ENCODE measurements at regions not wholly inside any gene's neighbourhood (a gene's known extent, or its start where the extent isn't known, plus 50 kb on each side); places are given as distances from the start of the nearest gene placed in this dataset.
"Not testable (repeated sequence)": the region's sequence is repeated elsewhere in the genome, so short reads cannot be mapped to it uniquely, and the experiment has no call there.

- H3K9me3 ChIP-seq (ENCODE audit: control insufficient read depth, insufficient read depth, low read depth, low read length) = no peaks in the 10 kb centered on the region
- TF ChIP-seq ZNF501 (tag by site-specific recombination; IDR thresholded peaks at IDR 0.05) (no peak), ZNF23 (tag by site-specific recombination; IDR thresholded peaks at IDR 0.05; ENCODE audit: borderline replicate concordance) (no peak), ZNF514 (tag by site-specific recombination; IDR thresholded peaks at IDR 0.05) (no peak)
- CTCF ChIA-PET = no interaction called here
- no peak overlapping the region for H3K27ac ChIP-seq (ENCODE audit: extremely low read depth, low read depth, low read length)
- H3K4me3 ChIP-seq (ENCODE audit: low read depth, low read length) = no peak overlapping the region
- H3K4me1 ChIP-seq (ENCODE audit: control insufficient read depth, insufficient read depth, low read length) = no peaks in the 10 kb centered on the region
- no peaks in the 10 kb centered on the region for H3K36me3 ChIP-seq (ENCODE audit: control insufficient read depth in 2 of 2, insufficient read depth in 1 of 2, low read length in 2 of 2)
- POLR2A ChIA-PET = no interaction called here
These were observed 193.8 kb upstream of the CXorf51B start for GRCh38 chrX:146615628-146616348.

DNA sequence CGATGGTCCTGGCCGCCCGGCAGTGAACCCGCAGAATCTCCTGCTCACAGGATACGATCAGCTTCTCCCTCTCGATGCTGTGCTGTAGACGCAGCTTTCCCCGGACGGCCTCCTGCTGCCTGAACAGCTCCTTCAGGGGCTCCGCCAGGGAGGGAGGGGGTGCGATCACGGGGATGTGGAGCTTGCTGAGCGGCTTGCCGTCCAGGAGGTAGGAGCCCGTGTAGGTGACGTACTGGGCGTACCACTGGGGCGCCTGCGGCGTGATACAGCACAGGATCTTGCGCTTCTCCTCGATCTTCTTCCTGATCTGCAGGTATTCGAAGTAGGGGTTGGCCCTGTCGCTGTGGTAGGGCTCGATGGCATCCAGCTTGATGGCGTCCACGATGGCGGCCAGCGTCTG is 189.6 kb upstream of the CXorf51B start:
- H3K4me1 ChIP-seq (ENCODE audit: control insufficient read depth, insufficient read depth, low read length); H3K9me3 ChIP-seq (ENCODE audit: control insufficient read depth, insufficient read depth, low read depth, low read length); H3K27ac ChIP-seq (ENCODE audit: extremely low read depth, low read depth, low read length); H3K36me3 ChIP-seq (ENCODE audit: control insufficient read depth in 2 of 2, insufficient read depth in 1 of 2, low read length in 2 of 2); POLR2A ChIA-PET; H3K4me3 ChIP-seq (ENCODE audit: low read depth, low read length); CTCF ChIA-PET: not testable (repeated sequence)

DNA sequence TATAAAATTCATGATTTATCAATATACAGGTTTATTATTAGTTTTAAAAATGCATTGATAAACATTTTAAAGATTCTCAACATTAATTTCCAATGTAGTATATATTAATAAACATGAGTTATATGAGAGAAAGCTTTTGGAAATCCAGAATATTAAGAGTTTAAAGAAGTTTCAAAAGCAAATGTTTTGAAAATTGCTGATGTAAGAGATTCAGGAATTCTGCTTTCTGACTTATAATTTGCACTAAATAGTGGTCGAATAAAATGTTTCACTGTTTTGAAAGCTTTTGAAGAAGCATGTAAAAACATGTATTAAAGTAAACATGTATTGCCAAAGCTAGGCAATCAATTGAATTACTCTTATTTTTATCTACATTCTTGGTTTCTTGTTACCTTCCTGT is 151.2 kb upstream of the CXorf51B start:
- Histone ChIP-seq H3K4me1 (ENCODE audit: control insufficient read depth, insufficient read depth, low read length) (no peaks in the 10 kb centered on the region), H3K36me3 (ENCODE audit: control insufficient read depth in 2 of 2, insufficient read depth in 1 of 2, low read length in 2 of 2) (no peaks in the 10 kb centered on the region), H3K4me3 (ENCODE audit: low read depth, low read length) (no peak overlapping the region), H3K9me3 (ENCODE audit: control insufficient read depth, insufficient read depth, low read depth, low read length) (no peaks in the 10 kb centered on the region; the same call in 1 of the 2 replicates), H3K27ac (ENCODE audit: extremely low read depth, low read depth, low read length) (no peak overlapping the region)
- no peak for TF ChIP-seq ZNF248 (tag by site-specific recombination; IDR thresholded peaks at IDR 0.05)
- no peak for TF ChIP-seq RBAK (tag by site-specific recombination; IDR thresholded peaks at IDR 0.05)
- TF ChIP-seq REST (tag by site-specific recombination; IDR thresholded peaks at IDR 0.05) = no peak
- TF ChIP-seq ZNF621 (tag by site-specific recombination; IDR thresholded peaks at IDR 0.05) = no peak
- TF ChIP-seq ZNF324 (tag by site-specific recombination; IDR thresholded peaks at IDR 0.05) = no peak
- TF ChIP-seq ZSCAN23 (tag by site-specific recombination; IDR thresholded peaks at IDR 0.05) = no peak
- TF ChIP-seq ZBTB26 (tag by site-specific recombination; optimal IDR thresholded peaks at IDR 0.05) = no peak
- TF ChIP-seq ZNF707 (tag by site-specific recombination; IDR thresholded peaks at IDR 0.05) = no peak
- TF ChIP-seq SCRT1 (tag by site-specific recombination; IDR thresholded peaks at IDR 0.05; ENCODE audit: borderline replicate concordance) = no peak
- TF ChIP-seq ZNF529 (tag by site-specific recombination; IDR thresholded peaks at IDR 0.05; ENCODE audit: insufficient replicate concordance) = no peak
- TF ChIP-seq WT1 (tag by site-specific recombination; IDR thresholded peaks at IDR 0.05) = no peak
- no peak for TF ChIP-seq ZNF211 (tag by site-specific recombination; IDR thresholded peaks at IDR 0.05; ENCODE audit: low read depth)
- no peak for TF ChIP-seq ZNF26 (tag by site-specific recombination; IDR thresholded peaks at IDR 0.05)
- TF ChIP-seq ZNF692 (tag by site-specific recombination; IDR thresholded peaks at IDR 0.05) = no peak
- TF ChIP-seq SETDB1 (IDR thresholded peaks at IDR 0.05; ENCODE audit: insufficient read length, low read length) = no peak
- TF ChIP-seq, protein P1, sequence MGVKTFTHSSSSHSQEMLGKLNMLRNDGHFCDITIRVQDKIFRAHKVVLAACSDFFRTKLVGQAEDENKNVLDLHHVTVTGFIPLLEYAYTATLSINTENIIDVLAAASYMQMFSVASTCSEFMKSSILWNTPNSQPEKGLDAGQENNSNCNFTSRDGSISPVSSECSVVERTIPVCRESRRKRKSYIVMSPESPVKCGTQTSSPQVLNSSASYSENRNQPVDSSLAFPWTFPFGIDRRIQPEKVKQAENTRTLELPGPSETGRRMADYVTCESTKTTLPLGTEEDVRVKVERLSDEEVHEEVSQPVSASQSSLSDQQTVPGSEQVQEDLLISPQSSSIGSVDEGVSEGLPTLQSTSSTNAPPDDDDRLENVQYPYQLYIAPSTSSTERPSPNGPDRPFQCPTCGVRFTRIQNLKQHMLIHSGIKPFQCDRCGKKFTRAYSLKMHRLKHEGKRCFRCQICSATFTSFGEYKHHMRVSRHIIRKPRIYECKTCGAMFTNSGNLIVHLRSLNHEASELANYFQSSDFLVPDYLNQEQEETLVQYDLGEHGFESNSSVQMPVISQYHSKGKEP (tag by site-specific recombination; IDR thresholded peaks at IDR 0.05) = no peak
- TF ChIP-seq CTCF (tag by site-specific recombination; IDR thresholded peaks at IDR 0.05) = no peak
- CTCF ChIA-PET = no interaction called here
- POLR2A ChIA-PET = no interaction called here
